OCI-LY7 (cell line): ENCODE measurements at regions not wholly inside any gene's neighbourhood (a gene's known extent, or its start where the extent isn't known, plus 50 kb on each side); places are given as distances from the start of the nearest gene placed in this dataset.

Experiments
- BruUV-seq: library from RNA; stranded (reverse); fragments of 400-500 nt; replicated peaks from 2 replicates; lab custom pipeline; 2021; lab: Mats Ljungman, UMichigan
- CTCF ChIA-PET: fragments of 300-600 bp; sonication (Branson Sonifier 250); formaldehyde crosslinking; loops from one replicate; lab custom pipeline; 2022; ENCODE audit warnings: antibody characterized with exemption; ENCODE audit not compliant: unreplicated experiment; lab: Charles Lee
- POLR2A ChIA-PET: fragments of 300-600 bp; sonication (Branson Sonifier 250); formaldehyde crosslinking; loops from one replicate; lab custom pipeline; 2022; ENCODE audit warnings: antibody characterized with exemption; lab: Charles Lee
- DNase-seq: peaks from one replicate; pipeline ENCODE4 v3.0.0-alpha.2; 2015; ENCODE audit warnings: low spot score
- H2AFZ ChIP-seq: fragments of 200-600 bp; sonication (generic), shearing (Covaris generic); 2 replicates; pipeline ENCODE4 v1.6.1; 2014; ENCODE audit warnings: mild to moderate bottlenecking, antibody characterized with exemption, low read length, moderate library complexity
- H3K27ac ChIP-seq: fragments of 200-600 bp; sonication (generic); 2 replicates; pipeline ENCODE4 v1.5.1; 2014; ENCODE audit warnings: mixed run types, low read depth, mild to moderate bottlenecking, moderate library complexity, low read length, inconsistent platforms; ENCODE audit not compliant: poor library complexity, severe bottlenecking
- H3K36me3 ChIP-seq: fragments of 200-600 bp; sonication (generic); 2 replicates; pipeline ENCODE4 v1.6.1; 2014; ENCODE audit warnings: mild to moderate bottlenecking, antibody characterized with exemption, low read length, moderate library complexity, mixed read lengths; ENCODE audit not compliant: insufficient read depth
- H3K4me1 ChIP-seq: fragments of 200-600 bp; sonication (generic); 2 replicates; pipeline ENCODE4 v1.5.1; 2014; ENCODE audit warnings: mild to moderate bottlenecking, low read length; ENCODE audit not compliant: insufficient read depth, poor library complexity, severe bottlenecking
- H3K4me2 ChIP-seq: fragments of 200-600 bp; sonication (generic); 2 replicates; pipeline ENCODE4 v1.6.1; 2014; ENCODE audit warnings: mild to moderate bottlenecking, low read length
- H3K4me3 ChIP-seq: fragments of 200-600 bp; sonication (generic); 2 replicates; pipeline ENCODE4 v1.5.1; 2014; ENCODE audit warnings: mild to moderate bottlenecking, low read depth, low read length; ENCODE audit not compliant: poor library complexity, severe bottlenecking
- H3K79me2 ChIP-seq: fragments of 200-600 bp; sonication (generic); 2 replicates; pipeline ENCODE4 v1.6.1; 2016; ENCODE audit warnings: low read depth, mild to moderate bottlenecking, low read length, moderate library complexity, mixed read lengths; ENCODE audit not compliant: insufficient read depth
- H3K9me2 ChIP-seq: fragments of 200-600 bp; sonication (generic); 2 replicates; pipeline ENCODE4 v1.6.1; 2016; ENCODE audit warnings: mild to moderate bottlenecking, low read length, mixed read lengths; ENCODE audit not compliant: insufficient read depth
- H3K9me3 ChIP-seq: fragments of 200-600 bp; sonication (generic); 2 replicates; pipeline ENCODE4 v1.6.1; 2014; ENCODE audit warnings: mild to moderate bottlenecking, mixed run types, low read length, mixed read lengths
- H4K20me1 ChIP-seq: fragments of 200-600 bp; sonication (generic); 2 replicates; pipeline ENCODE4 v1.6.1; 2014; ENCODE audit warnings: mild to moderate bottlenecking, antibody characterized with exemption, low read length, moderate library complexity, mixed read lengths; ENCODE audit not compliant: insufficient read depth
- CTCF ChIP-seq: fragments of 200-600 bp; sonication (generic); conservative IDR thresholded peaks from 2 replicates; pipeline ENCODE4 v1.5.1; 2014; ENCODE audit warnings: mild to moderate bottlenecking, antibody characterized with exemption, low read length, moderate library complexity, mixed read lengths
- EZH2phosphoT487 ChIP-seq: fragments of 200-600 bp; sonication (generic); IDR thresholded peaks from 2 replicates; pipeline ENCODE4 v1.6.1; 2018; ENCODE audit warnings: low read depth, borderline replicate concordance, mild to moderate bottlenecking, mixed run types, antibody characterized with exemption, low read length, moderate library complexity, mixed read lengths
- intact Hi-C: fragments of 100-400 bp; cut with micrococcal nuclease; formaldehyde crosslinking; loops from one replicate; pipeline ENCODE4 v1.10.0; 2022; ENCODE audit not compliant: unreplicated experiment

- Histone ChIP-seq H3K9me2 (no peaks in the 10 kb centered on the region), H3K27ac (no peak overlapping the region), H3K79me2 (no peaks in the 10 kb centered on the region), H4K20me1 (no peaks in the 10 kb centered on the region), H3K4me2 (no peak overlapping the region), H3K4me3 (no peak overlapping the region), H2AFZ (no peak overlapping the region), H3K9me3 (no peaks in the 10 kb centered on the region), H3K4me1 (no peaks in the 10 kb centered on the region), H3K36me3 (no peaks in the 10 kb centered on the region)
- ChIA-PET CTCF (no interaction called here), POLR2A (no interaction called here)
- intact Hi-C loops: no loop called here
- no peak for TF ChIP-seq CTCF
- TF ChIP-seq EZH2phosphoT487: no peak
- BruUV-seq: no TSS peak
- DNase-seq: no peak
Measured at GRCh38 chr10:121330563-121330962, 267.7 kb downstream of the FGFR2 start.

- BruUV-seq: no TSS peak
Measured at GRCh38 chr10:121332353-121332752, 265.9 kb downstream of the FGFR2 start.

More at GRCh38 chr10:121332353-121332752, 265.9 kb downstream of the FGFR2 start:
- H3K4me1 ChIP-seq: no peaks in the 10 kb centered on the region
- no peaks in the 10 kb centered on the region for H3K9me2 ChIP-seq
- intact Hi-C loops: no loop called here
- H3K79me2 ChIP-seq: no peaks in the 10 kb centered on the region
- H3K4me2 ChIP-seq: no peak overlapping the region
- ChIA-PET POLR2A (interaction anchor here (0.5 kb wide), 1 partner anchor 555 kb away, joined by 5 read pairs; no protein-coding TSS in a partner anchor), CTCF (no interaction called here)
- H3K36me3 ChIP-seq: no peaks in the 10 kb centered on the region
- H2AFZ ChIP-seq: no peak overlapping the region
- DNase-seq: no peak
- H3K9me3 ChIP-seq: no peaks in the 10 kb centered on the region
- no peak overlapping the region for H3K27ac ChIP-seq
- no peak overlapping the region for H3K4me3 ChIP-seq
- no peaks in the 10 kb centered on the region for H4K20me1 ChIP-seq
- TF ChIP-seq EZH2phosphoT487 (no peak), CTCF (no peak)
